Neural cell (in vitro differentiated cells): ENCODE measurements at regions not wholly inside any gene's neighbourhood (a gene's known extent, or its start where the extent isn't known, plus 50 kb on each side); places are given as distances from the start of the nearest gene placed in this dataset.

Experiments
- H2AFZ ChIP-seq: fragments of 200-600, 300-800 bp; sonication (generic), shearing (Covaris generic); 2 replicates; pipeline ENCODE4 v1.6.0; 2014; ENCODE audit warnings: low read depth, mild to moderate bottlenecking, antibody characterized with exemption, low read length, moderate library complexity
- H3F3A ChIP-seq: fragments of 200-600 bp; shearing (Covaris generic); 2 replicates; pipeline ENCODE4 v1.6.1; 2016; ENCODE audit warnings: mild to moderate bottlenecking, moderate library complexity, mixed read lengths, antibody characterized with exemption, low read length; ENCODE audit not compliant: insufficient read depth, poor library complexity, severe bottlenecking
- H3K27ac ChIP-seq: fragments of 200-600, 300-800 bp; sonication (generic), shearing (Covaris generic); 2 replicates; pipeline ENCODE4 v1.5.1; 2014; ENCODE audit warnings: mild to moderate bottlenecking, low read length, moderate library complexity
- H3K27me3 ChIP-seq: fragments of 300-800, 200-600 bp; sonication (generic), shearing (Covaris generic); 2 replicates; pipeline ENCODE4 v1.6.0; 2014; ENCODE audit warnings: mild to moderate bottlenecking, low read depth, low read length, moderate library complexity; ENCODE audit not compliant: insufficient read depth
- H3K36me3 ChIP-seq: fragments of 300-800, 200-600 bp; sonication (generic), shearing (Covaris generic); 2 replicates; pipeline ENCODE4 v1.5.1; 2014; ENCODE audit warnings: mild to moderate bottlenecking, antibody characterized with exemption, low read length, moderate library complexity; ENCODE audit not compliant: insufficient read depth
- H3K4me2 ChIP-seq: fragments of 300-800, 200-600 bp; sonication (generic), shearing (Covaris generic); 2 replicates; pipeline ENCODE4 v1.6.0; 2014; ENCODE audit warnings: mild to moderate bottlenecking, low read length
- H3K4me3 ChIP-seq: fragments of 300-800, 200-600 bp; sonication (generic), shearing (Covaris generic); 2 replicates; pipeline ENCODE4 v1.5.1; 2014; ENCODE audit warnings: mild to moderate bottlenecking, low read length, moderate library complexity
- H3K79me2 ChIP-seq: fragments of 200-600 bp; shearing (Covaris generic); replicated peaks from 2 replicates; pipeline ENCODE4 v1.6.0; 2014; ENCODE audit warnings: mild to moderate bottlenecking, low read length, moderate library complexity; ENCODE audit not compliant: insufficient read depth
- H3K9ac ChIP-seq: fragments of 300-800, 200-600 bp; sonication (generic), shearing (Covaris generic); 2 replicates; pipeline ENCODE4 v1.6.1; 2016; ENCODE audit warnings: mild to moderate bottlenecking, low read length, mixed read lengths
- H3K9me2 ChIP-seq: fragments of 200-600 bp; shearing (Covaris generic); 2 replicates; pipeline ENCODE4 v1.6.1; 2016; ENCODE audit warnings: mild to moderate bottlenecking, low read length, mixed read lengths; ENCODE audit not compliant: insufficient read depth
- H3K9me3 ChIP-seq: fragments of 200-600, 300-800 bp; sonication (generic), shearing (Covaris generic); 2 replicates; pipeline ENCODE4 v1.6.1; 2016; ENCODE audit warnings: mild to moderate bottlenecking, mixed run types, low read length, moderate library complexity, mixed read lengths
- H4K20me1 ChIP-seq: fragments of 200-600 bp; shearing (Covaris generic); 2 replicates; pipeline ENCODE4 v1.6.1; 2016; ENCODE audit warnings: mild to moderate bottlenecking, mixed run types; ENCODE audit not compliant: insufficient read depth
- CTCF ChIP-seq: fragments of 450-650 bp; IDR thresholded peaks from 2 replicates; pipeline ENCODE4 v1.5.1; 2014; ENCODE audit warnings: antibody characterized with exemption, mild to moderate bottlenecking, moderate library complexity; ENCODE audit not compliant: poor library complexity, severe bottlenecking
- EP300 ChIP-seq: fragments of 450-650 bp; conservative IDR thresholded peaks from 2 replicates; pipeline ENCODE4 v1.6.1; 2014; ENCODE audit warnings: antibody characterized with exemption, mild to moderate bottlenecking, moderate library complexity; ENCODE audit not compliant: poor library complexity, severe bottlenecking
- EZH2 ChIP-seq: fragments of 200-600, 300-800 bp; shearing (Covaris generic), sonication (generic); IDR thresholded peaks from 2 replicates; pipeline ENCODE4 v1.6.1; 2014; ENCODE audit warnings: antibody characterized with exemption, low read length, borderline replicate concordance, mild to moderate bottlenecking; ENCODE audit not compliant: insufficient read depth, poor library complexity, severe bottlenecking
- MXI1 ChIP-seq: fragments of 450-650 bp; conservative IDR thresholded peaks from 2 replicates; pipeline ENCODE4 v1.6.1; 2014; ENCODE audit warnings: antibody characterized with exemption, mild to moderate bottlenecking; ENCODE audit not compliant: poor library complexity, severe bottlenecking
- POLR2AphosphoS5 ChIP-seq: IDR thresholded peaks from 2 replicates; pipeline ENCODE4 v1.6.1; 2012
- RAD21 ChIP-seq: fragments of 450-650 bp; conservative IDR thresholded peaks from 2 replicates; pipeline ENCODE4 v1.6.1; 2014; ENCODE audit warnings: antibody characterized with exemption, mild to moderate bottlenecking, moderate library complexity
- REST ChIP-seq: IDR thresholded peaks from 2 replicates; pipeline ENCODE4 v1.6.1; 2012; ENCODE audit warnings: borderline replicate concordance
- SMC3 ChIP-seq: fragments of 450-650 bp; conservative IDR thresholded peaks from 2 replicates; pipeline ENCODE4 v1.6.1; 2014; ENCODE audit warnings: antibody characterized with exemption, mild to moderate bottlenecking, moderate library complexity; ENCODE audit not compliant: poor library complexity
- TAF1 ChIP-seq: IDR thresholded peaks from 2 replicates; pipeline ENCODE4 v1.6.1; 2012; ENCODE audit warnings: low read depth

GRCh38 chr9:115879451-115879850 is 274.1 kb upstream of the PAPPA start:
- H3K36me3 ChIP-seq, result no peaks in the 10 kb centered on the region
- no peak overlapping the region for H3K4me3 ChIP-seq
- no peaks in the 10 kb centered on the region for H4K20me1 ChIP-seq
- no peaks in the 10 kb centered on the region for H3F3A ChIP-seq
- no peaks in the 10 kb centered on the region for H3K79me2 ChIP-seq
- H2AFZ ChIP-seq, result no peak overlapping the region
- no peak for TF ChIP-seq RAD21
- TF ChIP-seq TAF1, result no peak
- TF ChIP-seq REST, result no peak
- no peak for TF ChIP-seq POLR2AphosphoS5
- TF ChIP-seq CTCF, result no peak
- TF ChIP-seq EZH2, result no peak
- no peak for TF ChIP-seq SMC3
- no peak for TF ChIP-seq EP300
- TF ChIP-seq MXI1, result no peak
- no peaks in the 10 kb centered on the region for H3K9me3 ChIP-seq
- no peaks in the 10 kb centered on the region for H3K27me3 ChIP-seq
- H3K27ac ChIP-seq, result no peak overlapping the region
- no peak overlapping the region for H3K4me2 ChIP-seq
- no peak overlapping the region for H3K9ac ChIP-seq
- no peaks in the 10 kb centered on the region for H3K9me2 ChIP-seq

GRCh38 chr9:115880221-115880885 is 273.2 kb upstream of the PAPPA start:
- H3K9me3 ChIP-seq, result no peaks in the 10 kb centered on the region
- H3K4me2 ChIP-seq, result no peak overlapping the region
- H3K4me3 ChIP-seq, result no peak overlapping the region
- H2AFZ ChIP-seq, result no peak overlapping the region
- no peaks in the 10 kb centered on the region for H3F3A ChIP-seq
- no peaks in the 10 kb centered on the region for H3K9me2 ChIP-seq
- H3K27ac ChIP-seq, result no peak overlapping the region
- TF ChIP-seq REST (no peak), CTCF (no peak), MXI1 (no peak), SMC3 (no peak), TAF1 (no peak), EZH2 (no peak), EP300 (no peak), RAD21 (no peak), POLR2AphosphoS5 (no peak)
- H3K79me2 ChIP-seq, result no peaks in the 10 kb centered on the region
- no peaks in the 10 kb centered on the region for H3K36me3 ChIP-seq
- H4K20me1 ChIP-seq, result no peaks in the 10 kb centered on the region
- H3K27me3 ChIP-seq, result no peaks in the 10 kb centered on the region
- H3K9ac ChIP-seq, result no peak overlapping the region
